GM12873 (cell line): ENCODE measurements at regions not wholly inside any gene's neighbourhood (a gene's known extent, or its start where the extent isn't known, plus 50 kb on each side); places are given as distances from the start of the nearest gene placed in this dataset.

ENCODE experiments used
- CTCF ChIP-seq: IDR thresholded peaks from 2 replicates; pipeline ENCODE4 v1.5.1; 2012; ENCODE audit warnings: low read depth, mild to moderate bottlenecking, moderate library complexity, low read length, control low read depth; ENCODE audit not compliant: insufficient read depth; ENCODE audit errors: missing control alignments

- TF ChIP-seq CTCF: no peak
Observed at GRCh38 chr12:59046763-59047534, 126.6 kb upstream of the LRIG3 start.

- TF ChIP-seq CTCF: no peak
Observed at GRCh38 chr12:59044791-59045190, 124.5 kb upstream of the LRIG3 start.

- TF ChIP-seq CTCF: no peak
Observed at GRCh38 chr12:59041241-59042121, 121.2 kb upstream of the LRIG3 start.

GRCh38 chr12:59040656-59041055, 120.4 kb upstream of the LRIG3 start:
- no peak for TF ChIP-seq CTCF

GRCh38 chr12:59040043-59040442, 119.7 kb upstream of the LRIG3 start:
- no peak for TF ChIP-seq CTCF

- TF ChIP-seq CTCF: no peak
Observed at GRCh38 chr12:59039005-59039404, 118.7 kb upstream of the LRIG3 start.

- no peak for TF ChIP-seq CTCF
Observed at GRCh38 chr12:59036973-59037762, 116.9 kb upstream of the LRIG3 start.
